Skin of body (tissue), 1 donor: ENCODE measurements at regions not wholly inside any gene's neighbourhood (a gene's known extent, or its start where the extent isn't known, plus 50 kb on each side); places are given as distances from the start of the nearest gene placed in this dataset.
A peak's percentile ranks its signal among the peaks of the same experiment; 100 is the strongest.
"Not testable (repeated sequence)": the region's sequence is repeated elsewhere in the genome, so short reads cannot be mapped to it uniquely, and the experiment has no call there.

ENCODE experiments used
- DNase-seq: peaks from one replicate; lab custom pipeline; 2025; lab: John Stamatoyannopoulos, UW

DNA sequence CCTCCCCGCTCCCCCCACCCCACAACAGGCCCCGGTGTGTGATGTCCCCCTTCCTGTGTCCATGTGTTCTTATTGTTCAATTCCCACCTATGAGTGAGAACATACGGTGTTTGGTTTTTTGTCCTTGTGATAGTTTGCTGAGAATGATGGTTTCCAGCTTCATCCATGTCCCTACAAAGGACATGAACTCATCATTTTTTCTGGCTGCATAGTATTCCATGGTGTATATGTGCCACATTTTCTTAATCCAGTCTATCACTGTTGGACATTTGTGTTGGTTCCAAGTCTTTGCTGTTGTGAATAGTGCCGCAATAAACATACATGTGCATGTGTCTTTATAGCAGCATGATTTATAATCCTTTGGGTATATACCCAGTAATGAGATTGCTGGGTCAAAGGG, 104.3 kb downstream of the MTPN start:
- not testable (repeated sequence) for DNase-seq

DNA sequence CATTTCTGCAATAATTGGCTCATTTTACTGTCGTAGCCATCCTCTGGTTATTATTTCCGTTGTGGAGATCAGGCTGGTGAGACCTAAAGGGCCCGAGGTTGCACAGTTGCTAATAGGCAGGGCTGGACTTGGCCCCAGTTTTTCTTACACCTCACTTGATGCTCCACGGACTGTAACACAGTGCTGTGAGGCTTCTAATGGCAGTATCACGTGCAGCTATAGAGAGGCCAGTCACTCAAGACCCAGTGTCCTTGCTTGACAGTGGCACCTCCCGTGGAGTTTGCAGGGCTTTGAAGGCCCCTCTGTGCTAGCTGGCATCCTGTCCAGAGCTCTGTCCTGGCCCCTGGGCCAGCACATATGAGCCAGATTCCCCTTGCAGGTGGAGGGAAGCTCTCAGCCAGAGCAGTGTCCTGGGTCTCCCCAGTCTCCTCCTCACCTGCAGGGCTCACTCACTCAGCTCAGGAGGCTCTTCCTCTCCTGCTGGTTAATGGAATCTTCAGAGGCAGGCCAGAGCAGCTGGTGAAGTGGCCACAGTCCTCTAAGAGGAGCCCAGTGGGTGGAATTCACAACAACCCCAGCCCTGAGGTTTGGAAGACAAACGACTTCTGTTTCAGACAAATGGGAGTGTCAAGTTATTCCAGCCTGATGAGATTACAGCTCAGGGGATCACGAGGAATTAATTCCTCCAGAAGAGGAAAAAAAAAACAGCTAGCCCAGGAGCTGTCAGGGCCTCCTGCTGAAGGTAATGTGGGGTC, 114.2 kb upstream of the FAM180A start:
- no peak for DNase-seq

DNA sequence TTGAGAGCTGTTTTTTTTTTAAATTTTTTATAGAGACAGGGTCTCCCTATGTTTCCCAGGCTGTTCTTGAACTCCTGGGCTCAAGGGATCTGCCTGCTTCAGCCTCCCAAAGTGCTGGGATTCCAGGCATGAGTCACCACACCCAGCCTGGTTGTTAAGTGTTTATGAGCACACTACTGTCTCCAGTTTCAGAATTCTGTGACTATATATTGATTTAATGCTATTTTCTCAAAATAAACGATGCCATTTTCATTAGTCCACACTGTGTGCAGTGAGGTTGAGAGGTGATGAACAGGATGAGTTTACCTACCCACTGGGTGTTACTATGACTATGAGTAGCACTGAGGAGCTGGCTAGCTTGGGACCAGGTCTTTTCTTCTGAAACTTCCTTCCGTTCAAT, 110.9 kb upstream of the FAM180A start:
- no peak for DNase-seq

DNA sequence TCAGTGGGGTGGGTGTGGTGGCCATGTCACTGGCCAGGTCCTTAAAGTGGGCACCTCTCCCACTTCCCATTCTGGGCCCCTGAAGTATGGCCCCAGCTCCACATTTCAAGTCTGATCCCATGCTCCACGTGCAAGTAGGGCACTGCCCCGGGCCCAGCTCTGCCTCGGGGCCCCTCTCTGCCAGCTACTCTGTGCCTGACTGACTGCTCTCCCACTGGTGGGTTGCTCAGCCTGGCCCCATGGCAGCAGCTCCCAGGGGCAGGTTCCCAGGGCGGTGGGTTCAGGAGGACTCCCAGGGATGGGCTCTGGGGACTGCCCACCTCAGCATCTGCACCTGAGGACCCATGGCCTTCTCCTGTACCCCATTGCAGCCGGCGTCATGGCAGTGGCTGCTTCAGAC, 110.2 kb upstream of the FAM180A start:
- DNase-seq = no peak

DNA sequence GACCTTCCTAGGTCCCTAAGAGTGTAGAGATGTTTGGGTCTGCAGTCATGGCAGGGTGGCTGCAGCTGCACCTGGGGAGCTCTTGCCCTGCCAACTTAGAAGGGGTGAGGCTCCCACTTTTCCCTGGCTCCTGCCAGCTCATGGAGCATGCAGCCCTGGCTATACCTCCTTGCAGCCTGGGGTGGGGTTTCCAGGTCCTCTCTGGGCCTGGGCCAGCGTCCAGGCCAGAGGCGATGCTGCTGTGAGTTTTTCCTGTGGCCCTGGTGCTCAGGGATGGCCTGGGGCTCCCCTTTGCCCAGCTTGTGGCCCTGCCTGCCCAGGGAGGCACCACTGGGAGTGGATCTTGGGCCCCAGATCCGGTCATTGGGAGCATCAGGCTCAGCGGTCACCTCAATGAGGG, 109.8 kb upstream of the FAM180A start:
- DNase-seq = no peak

DNA sequence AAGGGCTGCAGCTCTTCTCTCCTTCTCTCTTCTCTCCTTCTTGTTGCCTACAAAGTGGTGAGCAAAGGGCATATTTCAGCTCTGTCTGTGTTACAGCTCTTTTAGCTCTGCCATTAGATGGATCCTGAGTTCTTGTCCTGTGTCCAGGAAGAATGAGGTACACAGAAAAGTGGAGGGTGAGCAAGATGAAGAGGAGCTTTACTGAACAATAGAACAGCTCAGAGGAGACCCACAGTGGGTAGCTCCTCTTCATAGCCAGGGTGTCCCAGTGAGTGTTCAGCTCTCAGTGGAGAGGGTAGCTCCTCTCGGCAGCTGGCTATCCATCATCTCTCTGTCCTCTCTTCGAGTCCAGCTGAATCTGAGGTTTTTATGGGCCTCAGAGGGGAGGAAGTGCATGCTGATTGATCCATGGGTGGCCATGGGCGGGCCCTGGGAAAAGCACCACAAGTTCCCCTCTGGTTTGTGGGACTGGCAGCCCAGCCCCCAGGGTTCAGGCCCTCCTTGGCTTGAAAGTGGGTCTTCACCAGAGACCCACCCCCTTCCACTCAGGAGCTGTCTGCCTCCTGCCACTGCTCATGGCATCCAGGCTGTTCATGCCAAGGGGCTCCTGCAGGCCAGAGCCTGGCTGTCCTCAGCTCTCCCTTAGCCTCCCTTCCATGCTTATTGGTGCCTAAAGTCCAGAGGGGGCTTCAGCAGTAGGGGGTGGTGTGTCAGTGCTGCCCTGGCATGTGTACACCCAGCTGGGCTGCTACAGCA, 109.1 kb upstream of the FAM180A start:
- no peak for DNase-seq

DNA sequence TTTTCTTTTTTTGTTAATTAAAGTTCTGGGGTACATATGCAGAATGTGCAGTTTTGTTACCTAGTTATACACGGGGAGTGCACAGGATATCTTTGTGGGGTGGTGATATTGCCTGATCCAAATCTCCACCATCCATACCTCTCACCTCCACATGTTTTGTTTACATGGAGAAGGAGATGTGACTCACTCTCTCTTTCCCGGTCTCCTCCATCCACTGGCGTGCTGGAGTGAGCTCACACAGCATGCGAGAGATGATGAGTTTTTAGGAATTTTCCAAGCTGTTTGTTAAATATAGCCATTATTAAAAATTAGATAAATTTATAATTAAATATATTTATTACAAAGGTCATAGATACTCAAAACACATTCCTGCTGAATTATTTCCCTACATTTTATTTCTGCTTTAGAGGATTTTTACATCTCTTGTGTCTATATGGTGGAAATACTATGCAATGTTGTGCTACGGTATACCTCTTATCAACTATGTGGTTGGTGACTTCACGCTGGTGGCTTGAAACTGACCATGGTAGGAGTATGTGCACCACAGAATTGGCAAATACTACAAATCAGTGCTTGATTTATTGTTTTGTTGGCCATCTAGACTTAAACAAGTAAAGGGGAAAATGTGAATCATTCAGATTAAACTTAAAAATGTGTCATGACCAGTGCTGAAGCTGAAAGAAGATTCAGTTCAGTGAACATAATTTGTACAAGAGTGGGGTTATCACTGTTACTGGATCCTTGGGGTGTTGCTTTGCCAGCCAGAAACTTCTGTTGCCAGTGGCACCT, 107.9 kb upstream of the FAM180A start:
- no peak for DNase-seq

DNA sequence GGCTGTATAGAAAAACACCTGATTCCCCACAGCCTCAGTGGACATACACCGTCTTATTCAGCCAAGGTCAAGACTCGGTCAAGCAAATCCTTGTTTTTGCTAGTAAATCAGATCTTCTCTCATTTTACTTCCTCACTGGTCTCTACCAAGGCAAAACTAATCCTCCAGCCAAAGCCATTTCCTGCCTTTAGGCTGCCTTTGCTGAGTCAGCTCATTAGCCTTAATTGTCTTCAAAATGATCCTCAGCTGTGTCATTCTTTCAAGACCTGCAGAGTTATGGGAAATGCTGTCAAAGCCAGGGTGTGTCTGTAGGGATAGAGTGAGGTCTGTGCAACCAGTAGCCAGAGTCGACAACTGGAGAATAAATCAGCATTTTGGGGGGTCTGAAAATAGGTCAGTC, 107.2 kb upstream of the FAM180A start:
- peak; percentile 13 for DNase-seq

DNA sequence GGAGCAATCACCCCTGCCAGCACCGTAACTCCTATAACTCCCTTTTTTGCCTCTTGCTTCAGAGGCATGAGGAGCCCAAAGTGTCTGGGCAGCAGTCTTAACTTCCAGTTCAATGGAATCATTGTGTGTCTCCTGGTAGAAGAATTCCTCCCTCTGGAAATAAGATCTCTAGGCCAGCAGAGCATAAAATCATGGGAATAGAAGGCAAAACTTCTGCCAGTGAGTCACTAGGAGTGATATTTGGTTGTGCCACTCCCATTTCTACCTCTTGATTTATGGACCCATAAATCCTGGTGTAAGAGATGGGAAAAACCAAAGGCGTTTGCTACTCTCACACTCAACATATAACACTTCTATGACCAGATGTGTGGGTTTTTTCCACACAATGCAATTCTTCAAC, 104.9 kb upstream of the FAM180A start:
- DNase-seq = no peak

DNA sequence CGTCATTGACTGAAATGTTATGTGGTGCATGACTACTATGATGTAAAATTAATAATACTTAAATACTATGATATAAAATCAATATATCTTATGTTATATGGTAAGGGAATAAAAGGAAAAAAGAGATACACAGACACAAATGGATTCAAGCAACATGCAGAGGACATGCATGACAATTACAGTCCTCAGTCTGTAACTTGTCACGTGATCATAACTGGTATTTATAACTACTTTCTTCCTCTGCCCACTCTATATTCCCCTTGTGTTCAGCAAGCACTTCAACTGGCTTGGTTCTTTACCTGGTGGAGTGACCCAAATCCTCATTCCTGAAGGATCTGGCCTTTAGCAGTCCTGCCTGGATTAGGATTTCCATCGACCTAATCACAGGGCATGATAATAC, 104.4 kb upstream of the FAM180A start:
- no peak for DNase-seq

DNA sequence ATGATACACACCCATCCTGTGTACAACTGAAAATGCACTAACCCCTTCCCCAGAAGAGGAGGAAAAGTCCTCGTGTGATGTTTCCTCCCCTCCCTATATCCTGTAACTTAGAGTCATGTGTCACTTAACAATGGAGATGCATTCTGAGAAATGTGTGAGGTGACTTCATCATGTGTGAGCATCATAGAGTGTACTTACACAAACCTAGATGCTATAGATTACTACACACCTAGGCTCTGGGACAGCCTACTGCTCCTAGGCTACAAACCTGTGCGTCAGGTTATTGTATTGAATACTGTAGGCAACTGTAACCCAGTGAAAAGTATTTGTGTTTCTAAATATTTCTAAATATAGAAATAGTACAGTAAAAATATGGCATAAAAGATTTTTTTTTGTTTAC, 98.6 kb upstream of the FAM180A start:
- no peak for DNase-seq

DNA sequence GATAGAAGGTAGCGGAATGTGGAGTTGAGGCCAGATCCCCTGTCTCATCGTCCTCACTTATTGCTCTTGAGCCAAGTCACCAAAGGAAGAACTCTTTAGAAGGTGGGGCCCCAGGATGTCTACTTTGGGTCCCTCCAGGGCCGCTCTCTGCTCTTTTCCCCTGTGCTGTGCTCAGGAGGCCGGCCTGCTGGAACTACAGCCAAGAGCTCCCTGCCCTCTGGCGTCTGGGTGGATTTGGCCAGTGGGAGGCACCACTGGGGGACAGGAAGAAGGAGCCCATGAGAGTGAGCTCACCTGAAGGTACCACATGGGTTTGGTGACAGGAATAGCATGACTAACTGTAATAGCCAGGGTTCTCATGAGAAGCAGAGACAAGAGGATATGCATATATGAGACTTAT, 97.7 kb upstream of the FAM180A start:
- DNase-seq = no peak

DNA sequence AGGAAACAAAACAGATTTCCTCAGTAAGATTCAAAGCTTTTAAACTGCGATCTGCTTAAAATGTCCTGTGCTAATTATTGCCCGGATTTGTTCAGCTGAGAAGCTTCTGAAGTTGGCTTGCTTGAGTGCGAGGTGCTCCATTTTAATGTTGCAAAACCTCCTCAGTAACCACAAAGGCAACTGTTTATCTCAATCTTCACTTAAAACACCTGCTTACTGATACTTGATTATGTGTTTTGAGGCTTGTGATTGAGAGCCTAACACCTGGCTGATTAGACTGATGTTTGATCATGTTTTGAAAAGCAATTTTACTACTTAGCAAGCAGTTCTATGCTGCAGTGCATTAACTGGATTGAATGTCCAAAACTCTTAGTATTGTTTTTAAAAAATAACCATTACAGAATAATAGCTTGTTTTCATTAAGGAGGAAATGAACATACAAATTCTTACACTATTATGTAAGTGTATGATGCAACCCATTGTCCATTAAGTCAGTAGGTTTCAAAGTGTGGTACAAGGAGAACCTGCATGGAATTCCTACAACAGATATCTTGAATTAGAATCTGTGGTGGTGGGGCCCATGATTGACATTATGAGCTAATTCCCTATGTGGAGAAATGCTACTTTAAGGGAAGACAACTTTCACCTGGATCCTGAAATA, 96.9 kb upstream of the FAM180A start:
- DNase-seq = no peak

DNA sequence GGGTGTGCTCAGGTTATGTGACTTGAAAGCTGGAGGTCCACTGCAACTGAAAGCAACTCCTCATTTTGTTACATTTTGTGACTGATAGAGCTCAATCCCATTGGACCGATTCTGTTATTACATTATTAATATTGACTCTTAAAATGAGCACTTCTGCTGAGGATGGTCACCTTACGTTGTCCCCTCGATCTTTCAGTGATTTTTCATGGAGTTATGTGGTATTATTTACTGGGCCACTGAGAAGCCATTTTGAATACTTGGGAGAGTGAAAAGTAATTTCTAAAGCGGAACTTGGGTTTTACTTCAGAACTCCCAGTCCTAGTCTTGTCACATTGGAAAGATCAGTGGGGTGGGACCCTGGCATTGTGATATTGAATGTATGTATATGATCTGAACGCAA, 96.3 kb upstream of the FAM180A start:
- DNase-seq = no peak

DNA sequence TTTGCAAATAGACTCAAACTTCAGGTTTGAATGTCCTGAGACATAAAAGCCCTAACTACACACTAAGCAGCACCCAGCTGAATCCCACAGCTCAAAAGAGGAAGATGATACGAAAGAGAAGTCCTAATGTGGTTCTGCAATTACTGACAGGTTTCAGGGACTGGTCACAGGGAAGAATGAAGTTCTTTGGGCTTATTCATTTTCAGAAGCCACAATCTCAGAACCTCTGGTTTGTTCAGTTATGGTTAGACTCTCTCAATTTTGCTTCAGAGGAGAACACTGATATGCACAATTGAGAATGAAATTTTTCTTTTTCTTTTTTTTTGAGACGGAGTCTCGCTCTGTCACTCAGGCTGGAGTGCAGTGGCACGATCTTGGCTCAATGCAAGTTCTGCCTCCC, 94.6 kb upstream of the FAM180A start:
- no peak for DNase-seq

DNA sequence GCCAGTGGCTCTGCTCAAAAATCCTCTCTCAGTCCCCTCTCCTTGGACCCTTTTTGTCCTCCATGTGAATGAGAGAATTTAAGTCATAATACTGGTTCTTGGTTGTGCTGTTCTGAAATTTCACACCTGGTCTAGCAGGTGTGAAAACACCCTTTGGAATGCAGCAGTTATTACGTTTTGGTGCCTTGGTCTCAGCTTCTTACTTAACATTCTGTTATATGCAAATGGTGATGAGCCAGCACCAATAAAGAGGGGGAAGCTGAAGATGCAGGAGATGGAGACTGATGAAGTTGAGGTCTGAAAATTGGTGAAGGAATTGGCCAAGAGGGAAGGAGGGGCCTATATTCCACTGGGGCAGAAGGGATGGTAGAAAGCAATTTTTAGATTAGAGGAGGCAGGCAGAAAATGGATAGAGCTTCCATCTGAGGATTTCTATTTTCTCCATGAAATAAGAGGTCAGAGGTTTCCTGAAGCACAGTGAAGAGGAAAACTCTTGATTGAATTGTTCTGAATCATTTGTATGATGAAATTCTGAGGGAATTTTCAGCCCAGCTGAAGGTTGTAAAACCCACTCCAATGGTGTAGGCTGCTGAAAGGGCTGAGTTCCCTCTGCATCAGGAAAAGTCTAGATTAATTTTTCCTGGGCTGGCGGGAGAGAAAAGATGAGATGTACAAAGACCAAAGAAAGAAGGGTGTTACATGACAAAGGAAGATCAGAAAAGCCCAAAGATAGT, 94.0 kb upstream of the FAM180A start:
- DNase-seq = no peak

DNA sequence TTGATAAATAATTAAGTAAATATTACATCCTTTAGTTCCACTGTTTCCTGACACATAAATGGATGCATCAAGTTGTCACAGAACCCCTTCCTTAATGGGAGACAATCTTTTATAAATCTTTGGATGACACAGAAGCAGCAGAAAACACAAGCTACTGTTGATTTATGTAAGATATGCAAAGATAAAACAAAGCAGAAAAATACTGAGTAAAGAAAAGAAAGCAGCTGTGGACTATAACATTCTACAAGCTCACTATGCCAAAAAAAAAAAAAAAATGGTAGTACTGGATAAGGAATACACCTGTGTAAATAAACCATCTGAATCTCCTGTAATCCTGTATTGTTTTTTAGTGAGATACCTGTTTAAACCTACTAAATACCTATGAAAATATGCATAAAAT, 92.0 kb upstream of the FAM180A start:
- no peak for DNase-seq

DNA sequence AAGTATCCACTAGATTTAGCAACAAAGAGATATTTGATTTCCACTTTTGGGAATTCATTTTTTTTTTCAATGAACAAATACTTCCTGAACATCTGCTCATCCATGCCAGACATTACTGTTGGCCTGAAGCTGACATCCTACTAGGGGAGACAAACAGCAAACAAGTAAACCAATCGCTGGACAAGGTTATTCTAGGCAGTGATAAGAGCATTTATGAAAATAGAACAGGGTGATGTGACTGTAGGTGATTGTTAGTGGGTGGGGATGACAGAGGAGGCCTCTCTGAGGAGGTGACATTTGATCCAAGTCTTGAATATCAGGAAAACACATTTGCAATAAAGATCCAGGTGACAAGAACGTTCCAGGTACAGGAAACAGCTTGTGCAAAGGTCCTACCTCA, 89.1 kb upstream of the FAM180A start:
- no peak for DNase-seq

DNA sequence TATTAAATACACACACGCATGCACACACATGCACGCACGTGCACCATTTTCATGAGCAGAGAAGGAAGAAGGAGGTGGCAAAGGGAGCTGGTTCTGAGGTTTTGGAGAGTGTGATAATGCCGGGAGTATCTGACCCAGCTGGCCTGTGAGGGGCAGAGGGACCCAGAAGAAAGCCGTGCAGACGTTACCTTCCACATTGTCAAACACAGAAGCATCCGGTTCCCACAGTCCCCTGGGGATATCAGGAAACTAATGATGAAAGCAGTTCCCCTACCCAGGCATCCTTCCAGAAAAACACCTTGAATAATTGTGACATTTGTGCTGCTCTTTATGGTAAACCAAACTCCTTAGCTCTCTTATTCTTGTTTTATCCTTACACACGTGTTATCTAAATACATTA, 85.7 kb upstream of the FAM180A start:
- no peak for DNase-seq

DNA sequence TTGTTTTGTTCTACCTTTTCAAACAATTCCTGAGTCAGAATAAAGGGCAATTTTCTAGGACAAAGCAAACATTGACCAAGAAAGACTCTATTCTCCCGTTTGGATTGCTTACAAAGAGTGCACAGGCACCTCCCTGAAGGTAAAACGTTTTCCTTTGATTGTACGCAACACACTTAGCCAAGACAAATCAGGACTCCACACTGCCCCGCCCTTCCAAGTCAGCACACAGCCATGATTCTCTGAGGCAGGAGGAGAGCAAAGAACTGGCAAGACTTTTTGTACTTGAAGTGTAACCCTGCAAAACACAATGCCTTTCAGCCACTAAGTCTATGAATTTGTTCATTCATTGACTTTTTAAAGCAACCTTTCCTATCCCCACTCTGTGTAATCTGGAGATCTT, 85.0 kb upstream of the FAM180A start:
- DNase-seq = no peak
